Head of caudate nucleus (tissue), 42 donors: ENCODE measurements at regions not wholly inside any gene's neighbourhood (a gene's known extent, or its start where the extent isn't known, plus 50 kb on each side); places are given as distances from the start of the nearest gene placed in this dataset.
"Not testable (repeated sequence)": the region's sequence is repeated elsewhere in the genome, so short reads cannot be mapped to it uniquely, and the experiment has no call there.

Source experiments
- DNase-seq, 42 donors: peaks; one replicate each; pipeline versions ENCODE4 v3.0.0 to v3.0.0-alpha.2; 2020 to 2021; ENCODE audit warnings: mixed read lengths in 7 of 42
- intact Hi-C: fragments of 100-400 bp; cut with DNase I; formaldehyde crosslinking; loops from one replicate; pipeline ENCODE4 v1.15.0; 2022

GRCh38 chr3:95587641-95588040 is 1226.8 kb upstream of the EPHA6 start:
- intact Hi-C loops, DNase-seq: not testable (repeated sequence)

GRCh38 chr3:95588473-95588872 is 1225.9 kb upstream of the EPHA6 start:
- intact Hi-C loops: no loop called here
- DNase-seq: no peak

- DNase-seq: no peak
- intact Hi-C loops: no loop called here
Observed at GRCh38 chr3:95595416-95596075, 1218.8 kb upstream of the EPHA6 start.

- DNase-seq: no peak
- intact Hi-C loops: no loop called here
Observed at GRCh38 chr3:95607926-95608325, 1206.5 kb upstream of the EPHA6 start.

- intact Hi-C loops: no loop called here
- DNase-seq: no peak
Observed at GRCh38 chr3:95609411-95609810, 1205.0 kb upstream of the EPHA6 start.

GRCh38 chr3:95612611-95613010 is 1201.8 kb upstream of the EPHA6 start:
- intact Hi-C loops: no loop called here
- DNase-seq: no peak

- no peak for DNase-seq
- intact Hi-C loops: no loop called here
Observed at GRCh38 chr3:95613993-95614392, 1200.4 kb upstream of the EPHA6 start.

GRCh38 chr3:95615592-95616310 is 1198.6 kb upstream of the EPHA6 start:
- intact Hi-C loops: no loop called here

GRCh38 chr3:95626107-95626506 is 1188.3 kb upstream of the EPHA6 start:
- DNase-seq: no peak
- intact Hi-C loops: no loop called here

More at GRCh38 chr3:95615592-95616310, 1198.6 kb upstream of the EPHA6 start:
- DNase-seq: no peak

GRCh38 chr3:95627293-95627692 is 1187.1 kb upstream of the EPHA6 start:
- intact Hi-C loops: no loop called here
- no peak for DNase-seq

- DNase-seq: no peak
- intact Hi-C loops: no loop called here
Observed at GRCh38 chr3:95627697-95628096, 1186.7 kb upstream of the EPHA6 start.

GRCh38 chr3:95629802-95630201 is 1184.6 kb upstream of the EPHA6 start:
- no peak for DNase-seq
- intact Hi-C loops: no loop called here

GRCh38 chr3:95645291-95645690 is 1169.1 kb upstream of the EPHA6 start:
- no peak for DNase-seq
- intact Hi-C loops: no loop called here

- no peak for DNase-seq
- intact Hi-C loops: no loop called here
Observed at GRCh38 chr3:95654570-95655362, 1159.6 kb upstream of the EPHA6 start.

GRCh38 chr3:95655363-95655986 is 1158.9 kb upstream of the EPHA6 start:
- intact Hi-C loops: no loop called here
- DNase-seq: no peak

GRCh38 chr3:95670765-95671164 is 1143.6 kb upstream of the EPHA6 start:
- no peak for DNase-seq
- intact Hi-C loops: no loop called here

- no peak for DNase-seq
- intact Hi-C loops: no loop called here
Observed at GRCh38 chr3:95673215-95673614, 1141.2 kb upstream of the EPHA6 start.

GRCh38 chr3:95705786-95706418 is 1108.5 kb upstream of the EPHA6 start:
- intact Hi-C loops: no loop called here
- no peak for DNase-seq

- intact Hi-C loops: no loop called here
- DNase-seq: no peak
Observed at GRCh38 chr3:95707268-95707667, 1107.1 kb upstream of the EPHA6 start.
